ENCODE measurements at regions not wholly inside any gene's neighbourhood (a gene's known extent, or its start where the extent isn't known, plus 50 kb on each side); places are given as distances from the start of the nearest gene placed in this dataset.
A peak's percentile ranks its signal among the peaks of the same experiment; 100 is the strongest.

DNA sequence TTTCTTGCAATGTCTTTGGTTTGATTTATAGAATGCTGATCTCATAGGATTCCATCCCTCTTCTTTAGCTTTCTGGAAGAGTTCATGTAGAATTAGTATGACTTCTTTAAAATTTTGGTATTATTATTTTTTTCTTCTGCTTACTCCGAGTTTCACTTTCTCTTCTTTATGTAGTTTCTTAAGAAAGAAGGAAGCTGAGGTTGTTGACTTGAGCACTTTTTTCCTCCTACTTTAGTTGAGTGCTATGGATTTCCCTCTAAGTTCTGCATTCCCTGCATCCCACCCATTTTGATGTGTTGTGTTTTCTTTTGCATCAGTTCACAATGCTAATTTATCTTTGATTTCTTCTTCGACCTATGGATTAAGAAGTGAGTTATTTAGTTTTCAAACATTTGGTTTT lies 78.9 kb upstream of the SPRED2 start:
- no peak for FAIRE-seq

GRCh38 chr2:65508225-65508624 lies 75.8 kb upstream of the SPRED2 start:
- FAIRE-seq = no peak

DNA sequence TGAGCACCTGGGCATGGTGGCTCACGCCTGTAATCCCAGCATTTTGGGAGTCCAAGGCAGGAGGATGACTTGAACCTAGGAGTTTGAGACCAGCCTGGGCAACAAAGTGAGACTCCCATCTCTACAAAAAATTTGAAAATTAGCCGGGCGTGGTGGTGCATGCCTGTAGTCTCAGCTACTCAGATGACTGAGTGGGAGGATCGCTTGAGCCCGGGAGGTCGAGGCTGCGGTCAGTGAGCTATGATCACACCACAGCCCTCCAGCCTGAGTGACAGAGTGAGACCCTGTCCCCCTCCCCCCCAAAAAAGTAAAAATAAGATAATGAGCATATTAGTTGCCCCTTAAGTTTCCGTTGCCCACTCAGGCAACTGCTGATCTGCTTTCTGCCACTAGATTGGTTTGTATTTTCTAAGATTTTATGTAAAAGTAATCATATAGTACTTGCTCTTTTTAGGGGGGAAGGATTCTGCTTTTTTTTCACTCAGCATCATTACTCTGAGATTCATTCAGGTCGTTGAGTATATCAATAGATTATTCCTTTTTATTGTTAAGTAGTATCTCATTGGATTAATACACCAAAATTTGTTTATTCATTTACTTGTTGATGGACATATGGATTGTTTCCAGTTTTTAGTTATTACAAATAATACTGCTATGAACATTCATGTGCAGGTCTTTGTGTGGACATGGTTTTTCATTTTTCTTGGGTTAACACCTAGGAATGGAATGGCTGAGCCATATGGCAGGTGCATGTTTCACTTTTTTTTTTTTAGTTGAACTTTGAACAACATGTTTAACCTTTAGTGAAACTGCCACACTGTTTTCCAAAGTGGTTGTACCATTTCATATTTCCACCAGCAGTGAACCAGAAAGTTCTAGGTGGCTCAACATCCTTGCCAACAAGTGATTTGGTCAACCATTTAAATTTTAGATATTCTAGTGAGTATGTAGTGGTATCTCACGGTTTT lies 75.0 kb upstream of the SPRED2 start:
- FAIRE-seq = no peak

DNA sequence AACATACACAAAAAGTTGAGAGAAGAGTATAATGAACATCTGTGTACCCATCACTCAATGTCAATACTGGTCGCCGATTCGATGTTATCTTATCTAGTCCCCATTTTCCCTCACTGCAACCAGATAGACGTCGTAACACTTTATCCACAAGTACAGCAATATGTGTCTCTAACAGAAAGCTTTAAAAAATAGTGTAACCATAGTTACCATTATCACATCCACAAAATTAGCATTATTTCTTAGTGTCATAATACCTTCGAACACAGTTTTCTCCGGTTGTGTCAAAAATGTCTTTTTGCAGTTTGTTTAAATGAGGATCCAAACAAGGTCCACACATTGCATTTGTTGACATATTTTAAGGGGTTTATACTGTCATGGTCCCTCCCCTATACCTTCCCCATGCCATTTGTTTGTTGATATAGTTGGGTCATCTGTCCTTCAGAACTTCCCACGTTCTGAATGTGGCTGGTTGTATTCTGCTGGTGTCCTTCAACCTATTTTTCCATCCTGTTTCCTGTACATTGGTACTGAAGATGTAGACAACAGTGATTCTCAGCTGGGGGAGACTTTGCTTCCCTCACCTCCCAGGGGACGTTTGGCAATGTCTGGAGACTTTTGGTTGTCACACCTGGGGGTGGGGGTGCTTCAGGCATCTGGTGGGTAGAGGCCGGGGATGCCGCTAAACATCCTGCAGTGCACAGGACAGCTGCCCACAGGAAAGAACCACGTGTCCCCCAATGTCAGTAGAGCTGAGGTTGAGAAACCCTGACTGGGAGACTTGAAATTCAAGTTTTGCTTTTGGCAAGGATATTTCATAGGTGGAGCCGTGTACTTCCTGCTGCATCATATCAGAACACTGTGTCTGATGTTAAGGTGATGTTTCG lies 72.7 kb upstream of the SPRED2 start:
- no peak for FAIRE-seq

- FAIRE-seq = no peak
These were observed 71.8 kb upstream of the SPRED2 start for GRCh38 chr2:65504201-65504600.

GRCh38 chr2:65503746-65504145 lies 71.3 kb upstream of the SPRED2 start:
- FAIRE-seq = no peak

GRCh38 chr2:65501836-65502235 lies 69.4 kb upstream of the SPRED2 start:
- FAIRE-seq = no peak

DNA sequence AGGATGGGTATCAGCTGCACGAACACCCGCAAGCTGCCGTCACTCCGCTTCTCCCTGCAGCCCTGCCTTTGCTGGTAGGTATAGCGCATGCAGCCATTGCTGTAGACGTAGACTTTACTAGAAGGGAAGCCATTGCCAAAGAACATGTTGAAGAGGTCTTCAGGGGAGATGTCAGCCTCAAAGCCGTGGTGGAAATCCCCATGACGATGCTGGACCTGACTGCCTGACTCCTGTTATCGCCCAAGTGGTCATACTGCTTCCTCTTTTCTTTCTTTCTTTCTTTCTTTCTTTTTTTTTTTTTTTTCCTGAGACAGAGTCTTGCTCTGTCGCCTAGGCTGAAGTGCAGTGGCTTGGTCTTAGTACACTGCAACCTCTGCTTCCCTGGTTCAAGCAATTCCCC lies 68.7 kb upstream of the SPRED2 start:
- FAIRE-seq = no peak

- FAIRE-seq = no peak
These were observed 68.1 kb upstream of the SPRED2 start for GRCh38 chr2:65500310-65501040.

DNA sequence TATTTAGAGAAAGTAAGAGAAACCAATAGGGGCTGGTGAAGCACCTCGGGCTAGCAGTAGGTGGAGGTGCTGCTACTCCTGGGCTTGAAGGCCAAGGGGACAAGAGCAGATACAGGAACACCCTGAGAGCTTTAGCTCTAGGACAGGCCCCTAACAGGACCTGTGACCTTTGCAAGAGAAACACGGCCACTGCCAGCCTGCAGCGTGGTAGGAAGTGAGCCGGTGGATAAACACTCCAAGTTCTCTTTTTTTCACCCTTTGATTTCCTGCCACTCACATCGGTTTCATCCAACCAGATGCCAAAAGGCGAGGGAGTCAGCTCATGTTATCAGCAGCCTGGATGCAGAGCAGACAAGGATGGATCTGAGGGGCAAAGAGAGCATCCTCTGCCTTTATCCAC lies 66.8 kb upstream of the SPRED2 start:
- no peak for FAIRE-seq

DNA sequence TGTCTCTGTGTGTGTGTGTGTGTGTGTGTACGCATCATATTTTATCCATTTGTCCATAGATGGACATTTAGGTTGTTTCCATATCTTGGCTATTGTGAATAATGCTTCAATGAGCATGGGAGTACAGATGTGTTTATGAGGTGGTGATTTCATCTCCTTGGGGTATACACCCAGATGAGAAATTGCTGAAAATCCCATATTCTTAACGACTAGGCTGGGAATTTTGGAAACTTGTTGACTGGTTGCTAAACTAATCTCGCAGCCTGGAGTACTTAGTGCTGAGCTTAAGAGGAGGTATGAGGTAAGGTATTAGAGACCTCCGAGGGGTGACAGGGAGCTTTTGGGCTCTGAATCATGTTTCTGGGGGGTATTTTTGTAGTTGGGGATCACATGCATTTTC lies 66.0 kb upstream of the SPRED2 start:
- no peak for FAIRE-seq

DNA sequence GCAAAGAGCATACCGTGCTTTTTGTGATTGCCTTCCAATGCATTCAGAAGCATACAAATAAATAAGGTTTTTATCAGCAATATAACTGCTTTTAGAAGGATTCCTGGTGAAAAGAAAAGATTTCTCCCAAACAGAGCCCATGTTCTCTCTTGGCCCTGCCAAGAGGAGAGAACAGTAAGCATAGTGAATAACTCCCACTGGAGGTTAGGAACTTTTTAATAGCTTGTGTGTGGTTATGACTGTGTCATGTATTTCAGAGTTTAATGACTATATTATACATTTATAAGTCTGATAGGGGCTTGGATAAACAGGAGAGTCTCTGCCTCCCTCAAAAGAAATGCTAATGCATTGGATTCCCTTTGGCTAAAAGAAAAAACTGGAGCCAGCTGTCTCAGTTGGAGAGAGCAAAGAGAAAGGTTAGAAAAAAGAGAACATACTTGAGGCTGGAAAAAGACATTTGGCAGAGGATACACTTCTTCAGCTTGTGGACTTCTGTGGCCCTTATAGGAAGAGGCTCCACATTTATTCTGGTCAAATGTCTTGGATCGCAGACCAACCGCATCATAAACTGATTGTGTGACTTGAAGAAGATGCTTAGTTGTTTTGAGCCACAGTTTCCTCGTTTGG lies 63.0 kb upstream of the SPRED2 start:
- peak; percentile 55 for FAIRE-seq

DNA sequence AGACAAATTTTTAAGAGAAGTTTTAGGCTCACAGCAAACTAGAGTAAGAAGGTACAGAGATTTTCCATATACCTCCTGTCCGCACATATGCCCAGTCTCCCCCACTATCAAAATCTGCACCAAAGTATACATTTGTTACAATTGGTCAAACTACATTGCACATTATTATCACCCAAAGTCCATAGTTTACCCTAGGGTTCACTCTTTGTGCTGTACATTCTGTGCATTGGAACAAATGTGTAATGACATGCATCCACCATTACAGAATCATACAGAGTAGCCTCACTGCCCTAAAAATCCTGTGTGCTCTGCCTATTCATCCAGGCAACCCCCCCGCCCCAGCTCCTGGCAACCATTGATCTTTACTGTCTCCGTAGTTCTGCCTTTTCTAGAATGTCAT lies 61.7 kb upstream of the SPRED2 start:
- FAIRE-seq = no peak

GRCh38 chr2:65491381-65491905 lies 59.0 kb upstream of the SPRED2 start:
- no peak for FAIRE-seq

GRCh38 chr2:65490222-65490621 lies 57.8 kb upstream of the SPRED2 start:
- FAIRE-seq = no peak

GRCh38 chr2:65489269-65489668 lies 56.9 kb upstream of the SPRED2 start:
- FAIRE-seq = no peak

DNA sequence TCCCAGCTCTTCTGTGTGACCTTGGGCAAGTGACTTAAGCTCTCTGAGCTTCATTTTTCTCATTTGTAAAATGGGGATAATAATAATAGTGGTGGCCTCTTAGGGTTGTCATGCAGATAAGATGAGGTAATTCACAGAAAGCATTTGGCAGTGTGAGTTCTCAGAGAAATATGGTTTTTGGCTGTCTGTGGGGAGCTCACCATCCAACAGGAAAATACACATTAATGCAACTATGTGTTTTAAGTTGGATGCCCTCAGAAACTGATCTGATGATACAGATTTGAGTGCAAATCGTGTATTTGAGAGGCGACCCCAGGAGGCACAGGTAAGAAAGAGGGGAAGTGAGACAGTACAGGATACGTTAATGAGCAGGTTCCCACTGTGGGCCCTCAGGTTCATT lies 56.1 kb upstream of the SPRED2 start:
- no peak for FAIRE-seq

- FAIRE-seq = no peak
These were observed 55.0 kb upstream of the SPRED2 start for GRCh38 chr2:65487404-65487803.

DNA sequence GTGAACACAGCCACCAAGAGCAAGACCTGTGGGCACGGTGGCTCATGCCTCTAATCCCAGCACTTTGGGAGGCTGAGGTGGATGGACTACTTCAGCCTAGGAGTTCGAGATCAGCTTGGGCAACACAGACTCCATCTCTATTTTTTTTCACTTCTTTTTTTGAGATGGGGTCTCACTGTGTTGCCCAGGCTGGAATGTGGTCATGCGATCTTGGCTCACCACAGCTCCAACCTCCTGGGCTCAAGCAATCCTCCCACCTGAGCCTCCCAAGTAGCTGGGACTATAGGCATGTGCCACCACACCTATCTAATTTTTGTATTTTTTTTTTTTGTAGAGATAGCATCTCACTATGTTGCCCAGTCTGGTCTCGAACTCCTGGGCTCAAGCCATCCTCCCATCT lies 54.4 kb upstream of the SPRED2 start:
- no peak for FAIRE-seq

- FAIRE-seq = no peak
These were observed 53.9 kb upstream of the SPRED2 start for GRCh38 chr2:65486282-65486681.

- FAIRE-seq = no peak
These were observed 53.4 kb upstream of the SPRED2 start for GRCh38 chr2:65485839-65486238.

DNA sequence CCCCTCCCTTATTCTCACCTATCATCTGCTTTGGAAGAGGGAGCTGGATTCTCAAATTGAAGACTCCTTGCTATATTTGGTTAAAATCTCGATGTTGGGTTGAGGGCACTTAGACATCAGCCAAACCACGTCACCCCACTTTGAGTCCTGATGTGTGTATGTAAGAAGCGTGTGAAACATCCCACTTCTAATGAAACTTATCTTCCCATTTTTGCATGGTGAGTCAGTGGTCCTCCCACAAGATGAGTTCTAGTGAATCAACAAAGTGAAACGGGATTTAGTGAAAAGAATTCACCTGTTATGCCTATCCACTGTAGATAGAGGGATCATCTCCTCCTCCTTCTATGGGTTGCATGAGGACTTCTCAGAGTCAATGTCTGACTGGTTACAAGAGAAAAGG lies 51.4 kb upstream of the SPRED2 start:
- FAIRE-seq = no peak

Data from endometrium (tissue), 2 donors.